IPS-NIHi7 (cell line): ENCODE measurements at regions not wholly inside any gene's neighbourhood (a gene's known extent, or its start where the extent isn't known, plus 50 kb on each side); places are given as distances from the start of the nearest gene placed in this dataset.
"Not testable (repeated sequence)": the region's sequence is repeated elsewhere in the genome, so short reads cannot be mapped to it uniquely, and the experiment has no call there.

ENCODE experiments used
- DNase-seq: peaks from one replicate; pipeline ENCODE4 v3.0.0; 2012; ENCODE audit warnings: mixed read lengths; ENCODE audit errors: extremely low spot score

GRCh38 chr4:110361921-110362320 lies 114.0 kb upstream of the ENPEP start:
- DNase-seq: peak; percentile 15

- no peak for DNase-seq
These were observed 116.9 kb upstream of the ENPEP start for GRCh38 chr4:110359076-110359475.

GRCh38 chr4:110357521-110357920 lies 118.4 kb upstream of the ENPEP start:
- DNase-seq: no peak

- DNase-seq: no peak
These were observed 121.5 kb upstream of the ENPEP start for GRCh38 chr4:110354460-110354859.

GRCh38 chr4:110352670-110353442 lies 123.1 kb upstream of the ENPEP start:
- no peak for DNase-seq

GRCh38 chr4:110348711-110349383 lies 127.1 kb upstream of the ENPEP start:
- no peak for DNase-seq

GRCh38 chr4:110347805-110348204 lies 128.2 kb upstream of the ENPEP start:
- DNase-seq: no peak

GRCh38 chr4:110344165-110344564 lies 131.8 kb upstream of the ENPEP start:
- DNase-seq: peak; percentile 40

- no peak for DNase-seq
These were observed 132.4 kb upstream of the ENPEP start for GRCh38 chr4:110343534-110343933.

- DNase-seq: not testable (repeated sequence)
These were observed 134.8 kb upstream of the ENPEP start for GRCh38 chr4:110341118-110341517.

- DNase-seq: no peak
These were observed 137.0 kb upstream of the ELOVL6 start for GRCh38 chr4:110335399-110335798.

- no peak for DNase-seq
These were observed 134.1 kb upstream of the ELOVL6 start for GRCh38 chr4:110332483-110332882.

GRCh38 chr4:110326426-110326825 lies 128.0 kb upstream of the ELOVL6 start:
- DNase-seq: not testable (repeated sequence)

- DNase-seq: no peak
These were observed 112.4 kb upstream of the ELOVL6 start for GRCh38 chr4:110310795-110311194.

- DNase-seq: no peak
These were observed 111.3 kb upstream of the ELOVL6 start for GRCh38 chr4:110309675-110310074.

GRCh38 chr4:110306303-110306702 lies 107.9 kb upstream of the ELOVL6 start:
- no peak for DNase-seq

- DNase-seq: no peak
These were observed 107.0 kb upstream of the ELOVL6 start for GRCh38 chr4:110305455-110305854.

GRCh38 chr4:110296892-110297291 lies 98.5 kb upstream of the ELOVL6 start:
- DNase-seq: no peak

- DNase-seq: no peak
These were observed 95.8 kb upstream of the ELOVL6 start for GRCh38 chr4:110294165-110294564.

GRCh38 chr4:110292994-110293744 lies 94.8 kb upstream of the ELOVL6 start:
- DNase-seq: no peak

GRCh38 chr4:110290511-110290910 lies 92.1 kb upstream of the ELOVL6 start:
- DNase-seq: no peak

GRCh38 chr4:110289601-110290100 lies 91.2 kb upstream of the ELOVL6 start:
- DNase-seq: peak; percentile 25
